GM18520 (cell line): ENCODE measurements at regions not wholly inside any gene's neighbourhood (a gene's known extent, or its start where the extent isn't known, plus 50 kb on each side); places are given as distances from the start of the nearest gene placed in this dataset.
"Not testable (repeated sequence)": the region's sequence is repeated elsewhere in the genome, so short reads cannot be mapped to it uniquely, and the experiment has no call there.

Experiments used
- ATAC-seq: cut with Tn5 transposase; IDR thresholded peaks from one replicate; pipeline ENCODE4 v1.9.1; 2021; ENCODE audit not compliant: unreplicated experiment

GRCh38 chr2:226183033-226183432 is 616.6 kb downstream of the IRS1 start:
- no peak for ATAC-seq

- ATAC-seq, result no peak
These were observed 617.7 kb downstream of the IRS1 start for GRCh38 chr2:226181909-226182308.

- ATAC-seq, result no peak
These were observed 619.2 kb downstream of the IRS1 start for GRCh38 chr2:226180281-226180884.

GRCh38 chr2:226179010-226179409 is 620.6 kb downstream of the IRS1 start:
- ATAC-seq, result no peak

- ATAC-seq, result no peak
These were observed 623.2 kb downstream of the IRS1 start for GRCh38 chr2:226176283-226176984.

GRCh38 chr2:226174390-226174789 is 625.2 kb downstream of the IRS1 start:
- no peak for ATAC-seq

GRCh38 chr2:226172939-226173338 is 626.7 kb downstream of the IRS1 start:
- no peak for ATAC-seq

- ATAC-seq, result no peak
These were observed 627.3 kb downstream of the IRS1 start for GRCh38 chr2:226172309-226172708.

- no peak for ATAC-seq
These were observed 629.7 kb downstream of the IRS1 start for GRCh38 chr2:226169751-226170581.

- no peak for ATAC-seq
These were observed 631.0 kb downstream of the IRS1 start for GRCh38 chr2:226168496-226169160.

GRCh38 chr2:226164512-226164911 is 635.1 kb downstream of the IRS1 start:
- no peak for ATAC-seq

- not testable (repeated sequence) for ATAC-seq
These were observed 639.0 kb downstream of the IRS1 start for GRCh38 chr2:226160617-226161016.

- ATAC-seq, result no peak
These were observed 639.6 kb downstream of the IRS1 start for GRCh38 chr2:226159875-226160479.

- no peak for ATAC-seq
These were observed 640.7 kb downstream of the IRS1 start for GRCh38 chr2:226158940-226159339.

- no peak for ATAC-seq
These were observed 641.4 kb downstream of the IRS1 start for GRCh38 chr2:226158229-226158628.

GRCh38 chr2:226155093-226155875 is 644.3 kb downstream of the IRS1 start:
- ATAC-seq, result no peak

- ATAC-seq, result no peak
These were observed 645.0 kb downstream of the IRS1 start for GRCh38 chr2:226154610-226155009.

GRCh38 chr2:226153553-226153952 is 646.1 kb downstream of the IRS1 start:
- no peak for ATAC-seq

GRCh38 chr2:226151157-226151556 is 648.5 kb downstream of the IRS1 start:
- ATAC-seq, result no peak

- no peak for ATAC-seq
These were observed 656.5 kb downstream of the IRS1 start for GRCh38 chr2:226143091-226143490.
